ENCODE measurements at regions not wholly inside any gene's neighbourhood (a gene's known extent, or its start where the extent isn't known, plus 50 kb on each side); places are given as distances from the start of the nearest gene placed in this dataset.

DNA sequence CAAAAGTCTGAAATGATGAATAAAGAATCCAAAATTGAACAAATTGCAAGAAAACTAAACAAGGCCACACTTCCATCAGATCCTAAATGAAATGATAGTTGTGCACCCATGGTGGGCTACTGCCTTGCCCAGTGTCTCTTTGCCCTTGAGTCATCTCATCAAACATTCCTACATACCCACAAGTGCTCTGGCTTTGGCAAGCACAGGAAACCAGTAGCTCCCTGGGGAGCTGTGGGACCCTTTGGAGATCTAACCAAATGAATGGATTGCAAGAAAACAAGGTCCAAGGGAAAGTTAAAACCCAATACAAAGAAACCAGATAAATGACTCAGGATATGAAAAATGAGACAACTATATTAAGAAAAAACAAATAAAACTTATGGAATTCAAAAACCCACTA, 129.8 kb upstream of the TMEM229A start:
- TF ChIP-seq, protein P1, sequence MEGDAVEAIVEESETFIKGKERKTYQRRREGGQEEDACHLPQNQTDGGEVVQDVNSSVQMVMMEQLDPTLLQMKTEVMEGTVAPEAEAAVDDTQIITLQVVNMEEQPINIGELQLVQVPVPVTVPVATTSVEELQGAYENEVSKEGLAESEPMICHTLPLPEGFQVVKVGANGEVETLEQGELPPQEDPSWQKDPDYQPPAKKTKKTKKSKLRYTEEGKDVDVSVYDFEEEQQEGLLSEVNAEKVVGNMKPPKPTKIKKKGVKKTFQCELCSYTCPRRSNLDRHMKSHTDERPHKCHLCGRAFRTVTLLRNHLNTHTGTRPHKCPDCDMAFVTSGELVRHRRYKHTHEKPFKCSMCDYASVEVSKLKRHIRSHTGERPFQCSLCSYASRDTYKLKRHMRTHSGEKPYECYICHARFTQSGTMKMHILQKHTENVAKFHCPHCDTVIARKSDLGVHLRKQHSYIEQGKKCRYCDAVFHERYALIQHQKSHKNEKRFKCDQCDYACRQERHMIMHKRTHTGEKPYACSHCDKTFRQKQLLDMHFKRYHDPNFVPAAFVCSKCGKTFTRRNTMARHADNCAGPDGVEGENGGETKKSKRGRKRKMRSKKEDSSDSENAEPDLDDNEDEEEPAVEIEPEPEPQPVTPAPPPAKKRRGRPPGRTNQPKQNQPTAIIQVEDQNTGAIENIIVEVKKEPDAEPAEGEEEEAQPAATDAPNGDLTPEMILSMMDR (IDR thresholded peaks at IDR 0.05; ENCODE audit: borderline replicate concordance, control extremely low read depth, extremely low read depth, insufficient read depth, missing control alignments): no peak
- in situ Hi-C loops (cut with MboI; ENCODE audit: low sequenced_read_pairs, unreplicated experiment): loop anchor here (25.0 kb wide), 1 partner anchor 625 kb away; no protein-coding TSS in a partner anchor
- no peak for DNase-seq (ENCODE audit: low spot score)

DNA sequence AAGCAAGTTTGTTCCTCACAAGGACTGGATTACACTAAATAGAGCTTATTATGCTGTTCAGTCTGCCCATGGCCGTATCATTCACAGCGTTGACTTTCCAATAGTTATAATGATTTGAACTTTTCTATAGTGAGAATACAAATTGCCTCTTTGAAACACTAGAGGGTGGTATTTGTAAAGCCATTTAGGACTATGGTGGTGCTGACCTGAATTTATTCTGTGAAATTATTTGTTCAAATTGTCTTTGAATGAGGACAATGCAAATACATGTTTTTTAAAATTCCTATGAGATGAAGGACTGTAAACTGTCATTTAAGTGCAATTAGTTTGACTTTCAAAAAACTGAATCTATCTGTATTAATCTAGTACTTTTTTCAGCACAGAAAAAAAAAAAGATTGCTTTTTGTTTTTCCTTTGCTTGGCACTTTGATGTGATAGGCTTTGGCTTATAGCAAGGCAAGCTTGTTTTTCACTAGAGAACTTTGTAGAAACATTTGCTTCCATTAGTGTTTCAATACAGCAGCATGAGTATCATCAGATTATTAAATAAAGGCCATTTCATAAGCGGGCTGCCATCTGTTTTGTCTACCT, 122.7 kb upstream of the TMEM229A start:
- DNase-seq (ENCODE audit: low spot score): no peak
- in situ Hi-C loops (cut with MboI; ENCODE audit: low sequenced_read_pairs, unreplicated experiment): loop anchor here (25.0 kb wide), 1 partner anchor 632 kb away; no protein-coding TSS in a partner anchor
- TF ChIP-seq, protein P1 (IDR thresholded peaks at IDR 0.05; ENCODE audit: borderline replicate concordance, control extremely low read depth, extremely low read depth, insufficient read depth, missing control alignments): peak; percentile 33

DNA sequence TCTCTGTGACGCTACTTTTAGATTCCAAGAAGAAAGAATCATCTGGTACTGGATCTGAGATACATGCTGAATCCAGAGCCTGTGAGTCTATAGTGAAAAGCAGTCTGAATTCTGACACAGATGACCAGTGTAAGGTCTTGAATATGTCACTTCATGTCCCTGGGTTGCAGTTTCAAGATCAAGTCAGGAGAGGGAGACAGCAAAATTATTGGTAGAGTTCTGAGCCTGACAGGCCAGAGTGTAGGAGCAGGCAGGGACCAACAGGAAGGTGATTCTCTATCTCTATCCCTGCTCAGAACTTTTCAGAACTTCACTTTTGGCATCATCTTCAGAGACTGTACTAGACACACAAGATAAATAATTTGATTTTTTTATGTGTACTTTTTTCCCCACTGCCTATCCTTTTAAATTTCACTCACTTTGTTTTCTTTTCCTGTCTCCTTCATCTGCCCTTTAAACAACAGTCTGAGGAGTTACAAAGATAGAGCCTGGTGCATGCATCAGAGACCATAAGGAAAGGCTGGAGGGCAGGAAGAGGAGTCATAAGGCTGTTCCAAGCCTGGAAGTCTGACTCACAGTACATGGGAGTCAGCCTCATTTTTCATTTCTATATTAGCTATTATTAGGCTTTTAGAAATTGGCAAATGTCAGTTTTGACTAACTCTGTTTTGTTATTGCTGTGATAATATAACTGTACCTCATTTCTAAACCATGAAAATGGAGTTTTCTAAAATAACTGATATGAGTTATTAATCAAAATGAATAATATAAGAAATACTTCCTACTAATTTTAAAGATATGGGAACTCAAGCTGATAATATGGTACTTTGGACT, 120.2 kb upstream of the TMEM229A start:
- no peak for DNase-seq (ENCODE audit: low spot score)
- in situ Hi-C loops (cut with MboI; ENCODE audit: low sequenced_read_pairs, unreplicated experiment): loop anchor here (25.0 kb wide), 1 partner anchor 634 kb away; no protein-coding TSS in a partner anchor
- TF ChIP-seq, protein P1 (IDR thresholded peaks at IDR 0.05; ENCODE audit: borderline replicate concordance, control extremely low read depth, extremely low read depth, insufficient read depth, missing control alignments): no peak

DNA sequence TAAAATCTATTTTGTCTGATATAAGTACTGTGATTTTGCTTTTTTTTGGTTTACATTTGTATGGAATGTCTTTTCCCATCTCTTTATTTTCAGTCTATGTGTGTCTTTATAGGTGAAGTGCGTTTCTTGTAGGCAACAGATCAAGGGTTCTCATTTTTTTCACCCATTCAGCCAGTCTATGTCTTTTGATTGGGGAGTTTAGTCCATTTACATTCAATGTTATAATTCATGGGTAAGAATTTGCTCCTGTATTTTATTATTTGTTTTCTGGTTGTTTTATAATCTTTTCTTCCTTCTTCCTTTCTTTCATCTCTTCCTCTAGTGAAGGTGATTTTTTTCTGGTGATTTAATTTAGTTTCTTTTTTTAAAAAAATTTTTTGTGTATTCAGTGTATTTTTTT, 104.8 kb upstream of the TMEM229A start:
- DNase-seq (ENCODE audit: low spot score): no peak
- TF ChIP-seq, protein P1 (IDR thresholded peaks at IDR 0.05; ENCODE audit: borderline replicate concordance, control extremely low read depth, extremely low read depth, insufficient read depth, missing control alignments): no peak
- in situ Hi-C loops (cut with MboI; ENCODE audit: low sequenced_read_pairs, unreplicated experiment): no loop called here

DNA sequence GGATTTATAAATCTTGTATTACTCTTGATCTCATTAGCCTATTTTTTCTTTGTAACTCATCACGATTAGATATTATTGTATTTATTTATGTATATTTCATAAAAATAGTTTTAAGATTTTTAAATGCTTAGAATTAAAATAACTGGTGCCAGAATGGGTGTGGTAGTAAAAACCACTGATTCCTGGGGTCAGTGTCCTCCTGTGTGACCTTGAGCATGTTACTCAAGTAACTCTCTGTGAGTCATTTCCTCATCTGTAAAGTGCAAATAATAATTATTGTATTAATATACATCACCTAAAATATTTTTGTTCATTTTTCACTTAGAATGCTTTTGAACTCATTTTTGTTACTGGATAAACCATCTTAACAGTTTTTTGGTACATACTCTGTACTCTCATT, 91.3 kb upstream of the TMEM229A start:
- TF ChIP-seq, protein P1 (IDR thresholded peaks at IDR 0.05; ENCODE audit: borderline replicate concordance, control extremely low read depth, extremely low read depth, insufficient read depth, missing control alignments): no peak
- in situ Hi-C loops (cut with MboI; ENCODE audit: low sequenced_read_pairs, unreplicated experiment): no loop called here
- no peak for DNase-seq (ENCODE audit: low spot score)

DNA sequence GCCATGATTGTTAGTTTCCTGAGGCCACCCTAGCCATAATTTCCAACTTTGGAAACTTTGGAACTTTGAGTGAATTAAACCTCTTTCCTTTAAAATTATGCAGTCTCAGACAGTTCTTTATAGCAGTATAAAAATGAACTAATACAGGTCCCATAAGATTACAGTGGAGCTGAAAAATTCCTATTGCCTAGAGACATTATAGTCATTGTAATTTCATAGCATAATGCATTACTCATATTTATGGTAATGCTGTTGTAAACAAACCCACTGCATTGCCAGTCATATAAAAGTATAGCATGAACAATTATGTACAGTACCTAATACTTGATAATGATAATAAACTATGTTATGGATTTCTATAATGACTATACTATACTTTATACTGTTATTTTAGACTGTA, 88.0 kb upstream of the TMEM229A start:
- DNase-seq (ENCODE audit: low spot score): no peak
- in situ Hi-C loops (cut with MboI; ENCODE audit: low sequenced_read_pairs, unreplicated experiment): no loop called here
- TF ChIP-seq, protein P1 (IDR thresholded peaks at IDR 0.05; ENCODE audit: borderline replicate concordance, control extremely low read depth, extremely low read depth, insufficient read depth, missing control alignments): no peak

All from GM13976 (cell line).